A549 (cell line): ENCODE measurements at regions not wholly inside any gene's neighbourhood (a gene's known extent, or its start where the extent isn't known, plus 50 kb on each side); places are given as distances from the start of the nearest gene placed in this dataset.

Experiments used
- ATAC-seq, 2 experiments: fragments of 200-7000 bp in 1 of 2; fragments of >200 bp in 1 of 2; cut with Nextera tagmentation in 1 of 2; cut with Tn5 transposase in 1 of 2; 3 replicates each; pipeline versions ENCODE4 v1.8.0 to v1.9.1; 2018 to 2020; ENCODE audit warnings: mild to moderate bottlenecking in 1 of 2, moderate library complexity in 1 of 2
- CTCF ChIA-PET: fragments of 300-600 bp; sonication (Branson Sonifier 250); formaldehyde crosslinking; extraction: SDS; loops from one replicate; lab custom pipeline; 2021; ENCODE audit warnings: antibody characterized with exemption, inconsistent platforms; lab: Yijun Ruan, JAX
- POLR2A ChIA-PET: fragments of 350-600 bp; formaldehyde crosslinking; extraction: SDS; loops from one replicate; lab custom pipeline; 2021; ENCODE audit warnings: antibody characterized with exemption, inconsistent platforms; lab: Yijun Ruan, JAX
- DNase-seq, 2 experiments: peaks; one replicate each; pipeline versions ENCODE4 v3.0.0 to v3.0.0-alpha.2; 2011 to 2016; ENCODE audit warnings: low read depth in 1 of 2, low spot score in 1 of 2
- FAIRE-seq: peaks from 2 replicates; lab custom pipeline; 2011; peaks lifted over from hg19 to GRCh38; lab: Jason Lieb, UNC
- H3K27ac ChIP-seq, 2 experiments: fragments of >200 bp; sonication (Bioruptor Twin); formaldehyde crosslinking; 3 replicates each; pipeline ENCODE4 v1.5.1; 2016 to 2017
- H3K4me1 ChIP-seq: fragments of >200 bp; sonication (Bioruptor Twin); formaldehyde crosslinking; 3 replicates; pipeline ENCODE4 v1.6.1; 2016
- H3K4me2 ChIP-seq: fragments of >200 bp; sonication (Bioruptor Twin); formaldehyde crosslinking; 3 replicates; pipeline ENCODE4 v1.6.1; 2016
- H3K4me3 ChIP-seq: fragments of >200 bp; sonication (Bioruptor Twin); formaldehyde crosslinking; 3 replicates; pipeline ENCODE4 v1.5.1; 2016
- H3K9me3 ChIP-seq: fragments of >200 bp; sonication (Bioruptor Twin); formaldehyde crosslinking; 3 replicates; pipeline ENCODE4 v1.6.1; 2016
- BHLHE40 ChIP-seq: IDR thresholded peaks from 2 replicates; pipeline ENCODE4 v1.6.1; 2012; ENCODE audit warnings: low read depth, low read length, inconsistent platforms
- CEBPB ChIP-seq, 2 experiments: fragments of >200 bp in 1 of 2; sonication (Bioruptor Twin) in 1 of 2; formaldehyde crosslinking in 1 of 2; IDR thresholded peaks; 2 replicates each; pipeline ENCODE4 v1.6.1; 2012 to 2016
- CHD4 ChIP-seq: fragments of 200-600 bp; sonication (generic); IDR thresholded peaks from 2 replicates; pipeline ENCODE4 v1.6.1; 2016; ENCODE audit warnings: antibody characterized with exemption, mild to moderate bottlenecking, borderline replicate concordance
- ELK1 ChIP-seq: fragments of 150-350 bp; IDR thresholded peaks from 2 replicates; pipeline ENCODE4 v1.6.1; 2014; ENCODE audit warnings: low read depth, mild to moderate bottlenecking, low read length
- EP300 ChIP-seq, 2 experiments: fragments of >200 bp; sonication (Bioruptor Twin); formaldehyde crosslinking; IDR thresholded peaks; 2 replicates in 1 of 2; 3 replicates in 1 of 2; pipeline ENCODE4 v1.6.1; 2016 to 2017
- ESRRA ChIP-seq: fragments of 150-350 bp; IDR thresholded peaks from 2 replicates; pipeline ENCODE4 v1.6.1; 2014; ENCODE audit warnings: mild to moderate bottlenecking, low read length, borderline replicate concordance
- FOSB ChIP-seq: fragments of 250-450 bp; sonication (Bioruptor Pico); IDR thresholded peaks from 2 replicates; pipeline ENCODE4 v1.5.0; 2020; ENCODE audit warnings: mild to moderate bottlenecking, moderate library complexity
- FOSL2 ChIP-seq, 2 experiments: fragments of 450-650 bp in 1 of 2; fragments of >200 bp in 1 of 2; sonication (Bioruptor Twin) in 1 of 2; formaldehyde crosslinking; IDR thresholded peaks; 2 replicates each; pipeline versions ENCODE4 v1.5.0 to v1.6.1; 2016 to 2020; ENCODE audit warnings: mild to moderate bottlenecking in 1 of 2, moderate library complexity in 1 of 2
- FOXS1 ChIP-seq: fragments of 250-450 bp; sonication (Bioruptor Pico); IDR thresholded peaks from 2 replicates; pipeline ENCODE4 v1.5.0; 2020; ENCODE audit warnings: mild to moderate bottlenecking, moderate library complexity
- HDAC2 ChIP-seq: fragments of 200-600 bp; sonication (generic); IDR thresholded peaks from 2 replicates; pipeline ENCODE4 v1.6.1; 2016
- HEYL ChIP-seq: fragments of 250-450 bp; sonication (Bioruptor Pico); IDR thresholded peaks from 2 replicates; pipeline ENCODE4 v1.8.0; 2021; ENCODE audit warnings: mild to moderate bottlenecking, moderate library complexity
- JUN ChIP-seq, 2 experiments: fragments of >200 bp; sonication (Bioruptor Twin); formaldehyde crosslinking; IDR thresholded peaks; 2 replicates in 1 of 2; 3 replicates in 1 of 2; pipeline ENCODE4 v1.6.1; 2016 to 2017
- KDM5A ChIP-seq: fragments of 200-600 bp; sonication (generic); IDR thresholded peaks from 2 replicates; pipeline ENCODE4 v1.6.1; 2016; ENCODE audit warnings: antibody characterized with exemption, mild to moderate bottlenecking
- MAFK ChIP-seq: fragments of 450-650 bp; IDR thresholded peaks from 2 replicates; pipeline ENCODE4 v1.6.1; 2014; ENCODE audit not compliant: partially characterized antibody
- MAZ ChIP-seq: fragments of 150-350 bp; IDR thresholded peaks from 2 replicates; pipeline ENCODE4 v1.6.1; 2014; ENCODE audit warnings: antibody characterized with exemption, low read depth, low read length, borderline replicate concordance
- MYC ChIP-seq: IDR thresholded peaks from 2 replicates; pipeline ENCODE4 v1.6.1; 2012; ENCODE audit warnings: mild to moderate bottlenecking, inconsistent platforms, low read length, improper control_type of control experiment, borderline replicate concordance
- NPAS2 ChIP-seq: fragments of 250-450 bp; sonication (Bioruptor Pico); IDR thresholded peaks from 2 replicates; pipeline ENCODE4 v1.8.0; 2022; ENCODE audit warnings: mild to moderate bottlenecking, moderate library complexity, borderline replicate concordance
- NR3C1 ChIP-seq: fragments of >200 bp; sonication (Bioruptor Twin); formaldehyde crosslinking; IDR thresholded peaks from 3 replicates; pipeline ENCODE4 v1.6.1; 2017
- PBX3 ChIP-seq: IDR thresholded peaks from 2 replicates; pipeline ENCODE4 v1.6.1; 2012
- PHF8 ChIP-seq: fragments of 200-600 bp; sonication (generic); IDR thresholded peaks from 2 replicates; pipeline ENCODE4 v1.6.1; 2016; ENCODE audit warnings: low read depth, mild to moderate bottlenecking, antibody characterized with exemption, moderate library complexity, borderline replicate concordance
- RARB ChIP-seq: fragments of 250-450 bp; sonication (Bioruptor Pico); IDR thresholded peaks from 2 replicates; pipeline ENCODE4 v1.8.0; 2021; ENCODE audit warnings: mild to moderate bottlenecking, moderate library complexity
- RNF2 ChIP-seq: fragments of 200-600 bp; sonication (generic); IDR thresholded peaks from 2 replicates; pipeline ENCODE4 v1.6.1; 2016; ENCODE audit warnings: low read depth, mild to moderate bottlenecking, antibody characterized with exemption, moderate library complexity, borderline replicate concordance
- SREBF2 ChIP-seq: fragments of 450-650 bp; IDR thresholded peaks from 2 replicates; pipeline ENCODE4 v1.6.1; 2014; ENCODE audit warnings: mild to moderate bottlenecking, moderate library complexity
- TFCP2L1 ChIP-seq: fragments of 250-450 bp; sonication (Bioruptor Pico); IDR thresholded peaks from 2 replicates; pipeline ENCODE4 v1.5.0; 2021; ENCODE audit warnings: mild to moderate bottlenecking
- TP53 ChIP-seq: fragments of 250-450 bp; sonication (Bioruptor Pico); IDR thresholded peaks from 2 replicates; pipeline ENCODE4 v1.5.0; 2021; ENCODE audit warnings: mild to moderate bottlenecking, moderate library complexity
- ZFP36 ChIP-seq: fragments of 450-650 bp; IDR thresholded peaks from 2 replicates; pipeline ENCODE4 v1.6.1; 2014; ENCODE audit warnings: borderline replicate concordance; ENCODE audit not compliant: partially characterized antibody
- ZNF302 ChIP-seq: fragments of 250-450 bp; sonication (Bioruptor Pico); IDR thresholded peaks from 2 replicates; pipeline ENCODE4 v1.9.0; 2021; ENCODE audit warnings: inconsistent platforms, mild to moderate bottlenecking, moderate library complexity
- ZSCAN20 ChIP-seq: fragments of 250-450 bp; sonication (Bioruptor Pico); IDR thresholded peaks from 2 replicates; pipeline ENCODE4 v1.8.0; 2022; ENCODE audit warnings: mild to moderate bottlenecking, moderate library complexity
- WGBS: methylation state at CpG from one replicate; pipeline ENCODE4 v1.1.6; 2017; ENCODE audit errors: missing lambda C conversion rate; 5-methylcytosine and 5-hydroxymethylcytosine counted together
- TF ChIP-seq, protein P1 (sequence below): fragments of 250-450 bp; sonication (Bioruptor Pico); IDR thresholded peaks from 2 replicates; pipeline ENCODE4 v1.5.0; 2020; ENCODE audit warnings: low read depth, mild to moderate bottlenecking, moderate library complexity
- TF ChIP-seq, protein P2 (sequence below): fragments of >200 bp; sonication (Bioruptor Twin); formaldehyde crosslinking; IDR thresholded peaks from 3 replicates; pipeline ENCODE4 v1.6.1; 2016

DNA sequence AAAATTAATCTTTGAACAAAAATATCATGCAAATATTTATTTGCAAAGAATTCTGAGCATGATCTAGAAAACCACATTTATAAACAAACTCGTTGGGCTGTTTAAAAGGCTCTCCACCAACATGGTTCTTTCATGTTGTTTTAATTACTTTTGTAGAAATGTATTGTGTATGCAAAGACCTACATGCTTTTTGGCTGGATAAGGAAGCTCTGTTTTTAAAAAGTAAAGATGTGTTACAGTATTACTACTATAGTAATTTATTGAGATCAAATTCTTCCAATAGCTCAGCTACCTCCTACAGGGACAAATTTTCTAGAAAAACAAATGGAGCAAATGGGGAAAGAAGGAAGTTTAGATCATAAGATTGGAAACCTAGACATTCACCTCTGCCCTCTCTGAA is 177.5 kb upstream of the TTC29 start:
- no peak overlapping the region for H3K4me3 ChIP-seq
- no peak overlapping the region for H3K27ac ChIP-seq
- FAIRE-seq, result no peak
- ChIA-PET POLR2A (no interaction called here), CTCF (no interaction called here)
- no peak for ATAC-seq
- DNase-seq, result no peak
- H3K4me2 ChIP-seq, result no peak overlapping the region
- H3K9me3 ChIP-seq, result no peaks in the 10 kb centered on the region
- TF ChIP-seq FOSB (CRISPR knock-in tag), result no peak
- no peak for TF ChIP-seq HEYL
- TF ChIP-seq TFCP2L1, result no peak
- TF ChIP-seq FOXS1, result no peak
- no peak for TF ChIP-seq FOSL2 (IDR thresholded peaks at IDR 0.05)
- no peak for TF ChIP-seq FOSL2 (CRISPR knock-in tag; IDR thresholded peaks at IDR 0.05)
- no peak for TF ChIP-seq NPAS2 (CRISPR knock-in tag)
- TF ChIP-seq ZFP36, result no peak
- no peak for TF ChIP-seq CHD4
- H3K4me1 ChIP-seq, result no peaks in the 10 kb centered on the region
- WGBS, result 8% methylated on average over 1 of the region's 1 CpG

GRCh38 chr4:147128787-147129186 is 183.1 kb upstream of the TTC29 start:
- ATAC-seq (no peak), FAIRE-seq (no peak), DNase-seq (no peak)
- H3K4me2 ChIP-seq, result no peak overlapping the region
- no peak overlapping the region for H3K4me3 ChIP-seq
- no peak overlapping the region for H3K27ac ChIP-seq
- H3K9me3 ChIP-seq, result no peaks in the 10 kb centered on the region
- ChIA-PET CTCF (no interaction called here), POLR2A (no interaction called here)
- 73% methylated on average over 1 of the region's 1 CpG for WGBS
- no peak for TF ChIP-seq MAFK
- no peak for TF ChIP-seq TFCP2L1
- no peak for TF ChIP-seq ELK1
- no peak for TF ChIP-seq TP53
- TF ChIP-seq PHF8, result no peak
- TF ChIP-seq ZNF302, result no peak
- no peak for TF ChIP-seq JUN (IDR thresholded peaks at IDR 0.05)
- no peak for TF ChIP-seq FOSL2 (IDR thresholded peaks at IDR 0.05)
- TF ChIP-seq FOSL2 (CRISPR knock-in tag; IDR thresholded peaks at IDR 0.05), result no peak
- no peak for TF ChIP-seq ZSCAN20 (CRISPR knock-in tag)
- no peak for TF ChIP-seq HEYL
- no peak for TF ChIP-seq MAZ
- no peak for TF ChIP-seq BHLHE40
- TF ChIP-seq, protein P1, sequence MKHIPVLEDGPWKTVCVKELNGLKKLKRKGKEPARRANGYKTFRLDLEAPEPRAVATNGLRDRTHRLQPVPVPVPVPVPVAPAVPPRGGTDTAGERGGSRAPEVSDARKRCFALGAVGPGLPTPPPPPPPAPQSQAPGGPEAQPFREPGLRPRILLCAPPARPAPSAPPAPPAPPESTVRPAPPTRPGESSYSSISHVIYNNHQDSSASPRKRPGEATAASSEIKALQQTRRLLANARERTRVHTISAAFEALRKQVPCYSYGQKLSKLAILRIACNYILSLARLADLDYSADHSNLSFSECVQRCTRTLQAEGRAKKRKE, result no peak
- TF ChIP-seq NR3C1, result no peak
- no peak for TF ChIP-seq ZFP36
- H3K4me1 ChIP-seq, result no peaks in the 10 kb centered on the region

GRCh38 chr4:147129687-147130086 is 184.0 kb upstream of the TTC29 start:
- DNase-seq, result no peak
- TF ChIP-seq EP300 (IDR thresholded peaks at IDR 0.05) (no peak), PHF8 (no peak), HEYL (no peak), CEBPB (IDR thresholded peaks at IDR 0.05) (no peak), NR3C1 (no peak), RARB (CRISPR knock-in tag) (no peak), CHD4 (no peak), MYC (no peak), KDM5A (no peak), TFCP2L1 (no peak), ZFP36 (no peak), ESRRA (no peak), FOSL2 (IDR thresholded peaks at IDR 0.05) (no peak), FOSL2 (CRISPR knock-in tag; IDR thresholded peaks at IDR 0.05) (no peak), SREBF2 (no peak), MAZ (no peak), HDAC2 (no peak), PBX3 (no peak), RNF2 (no peak)
- TF ChIP-seq, protein P2, sequence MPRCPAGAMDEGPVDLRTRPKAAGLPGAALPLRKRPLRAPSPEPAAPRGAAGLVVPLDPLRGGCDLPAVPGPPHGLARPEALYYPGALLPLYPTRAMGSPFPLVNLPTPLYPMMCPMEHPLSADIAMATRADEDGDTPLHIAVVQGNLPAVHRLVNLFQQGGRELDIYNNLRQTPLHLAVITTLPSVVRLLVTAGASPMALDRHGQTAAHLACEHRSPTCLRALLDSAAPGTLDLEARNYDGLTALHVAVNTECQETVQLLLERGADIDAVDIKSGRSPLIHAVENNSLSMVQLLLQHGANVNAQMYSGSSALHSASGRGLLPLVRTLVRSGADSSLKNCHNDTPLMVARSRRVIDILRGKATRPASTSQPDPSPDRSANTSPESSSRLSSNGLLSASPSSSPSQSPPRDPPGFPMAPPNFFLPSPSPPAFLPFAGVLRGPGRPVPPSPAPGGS, result no peak
- no peak for ATAC-seq
- H3K4me3 ChIP-seq, result no peak overlapping the region
- no peak overlapping the region for H3K4me2 ChIP-seq
- H3K9me3 ChIP-seq, result no peaks in the 10 kb centered on the region
- H3K27ac ChIP-seq, result no peak overlapping the region
- no peak for FAIRE-seq
- WGBS, result 51% methylated on average over 2 of the region's 2 CpGs
- H3K4me1 ChIP-seq, result no peaks in the 10 kb centered on the region
- ChIA-PET CTCF (no interaction called here), POLR2A (no interaction called here)
